Astrocyte (in vitro differentiated cells and primary cell): ENCODE measurements at regions not wholly inside any gene's neighbourhood (a gene's known extent, or its start where the extent isn't known, plus 50 kb on each side); places are given as distances from the start of the nearest gene placed in this dataset.

Experiments
- DNase-seq: peaks from one replicate; pipeline ENCODE4 v3.0.0-alpha.2; 2010; ENCODE audit warnings: low read depth
- FAIRE-seq: peaks from 2 replicates; lab custom pipeline; 2011; peaks lifted over from hg19 to GRCh38; lab: Jason Lieb, UNC
- H2AFZ ChIP-seq: 2 replicates; pipeline ENCODE4 v1.6.0; 2012; ENCODE audit warnings: low read depth, low read length, inconsistent platforms
- H3K27ac ChIP-seq: 2 replicates; pipeline ENCODE4 v1.5.1; 2011; ENCODE audit warnings: low read depth, low read length, inconsistent platforms
- H3K27me3 ChIP-seq: 2 replicates; pipeline ENCODE4 v1.6.0; 2011; ENCODE audit warnings: low read length, inconsistent platforms; ENCODE audit not compliant: insufficient read depth
- H3K36me3 ChIP-seq: 2 replicates; pipeline ENCODE4 v1.5.1; 2011; ENCODE audit warnings: low read length, inconsistent platforms; ENCODE audit not compliant: insufficient read depth
- H3K4me1 ChIP-seq: 2 replicates; pipeline ENCODE4 v1.5.1; 2011; ENCODE audit warnings: low read length, inconsistent platforms; ENCODE audit not compliant: insufficient read depth
- H3K4me2 ChIP-seq: 2 replicates; pipeline ENCODE4 v1.6.0; 2012; ENCODE audit warnings: low read length, inconsistent platforms
- H3K4me3 ChIP-seq: 2 replicates; pipeline ENCODE4 v1.5.1; 2011; ENCODE audit warnings: low read depth, mild to moderate bottlenecking, low read length, inconsistent platforms; ENCODE audit not compliant: insufficient read depth
- H3K79me2 ChIP-seq: 2 replicates; pipeline ENCODE4 v1.6.0; 2012; ENCODE audit warnings: mild to moderate bottlenecking, low read length, inconsistent platforms; ENCODE audit not compliant: insufficient read depth
- H3K9ac ChIP-seq: 2 replicates; pipeline ENCODE4 v1.6.0; 2012; ENCODE audit warnings: mild to moderate bottlenecking, low read length, inconsistent platforms
- H3K9me3 ChIP-seq: 2 replicates; pipeline ENCODE4 v1.5.1; 2012; ENCODE audit warnings: low read depth, mild to moderate bottlenecking, low read length, inconsistent platforms; ENCODE audit not compliant: insufficient read depth
- H4K20me1 ChIP-seq: 2 replicates; pipeline ENCODE4 v1.6.0; 2012; ENCODE audit warnings: low read length, inconsistent platforms; ENCODE audit not compliant: insufficient read depth
- H3K27ac Mint-ChIP-seq: one replicate; pipeline ENCODE4 v1.8.0; 2021; ENCODE audit warnings: mild to moderate bottlenecking, mixed read lengths; ENCODE audit not compliant: unreplicated experiment
- H3K27me3 Mint-ChIP-seq: one replicate; pipeline ENCODE4 v1.8.0; 2021; ENCODE audit warnings: low read depth, mixed read lengths; ENCODE audit not compliant: unreplicated experiment
- H3K36me3 Mint-ChIP-seq: one replicate; pipeline ENCODE4 v1.8.0; 2021; ENCODE audit warnings: low read depth, mixed read lengths; ENCODE audit not compliant: unreplicated experiment
- H3K4me1 Mint-ChIP-seq: one replicate; pipeline ENCODE4 v1.8.0; 2021; ENCODE audit warnings: low read depth, mixed read lengths; ENCODE audit not compliant: unreplicated experiment
- H3K4me3 Mint-ChIP-seq: one replicate; pipeline ENCODE4 v1.8.0; 2021; ENCODE audit warnings: mild to moderate bottlenecking, moderate library complexity, mixed read lengths; ENCODE audit not compliant: unreplicated experiment
- H3K9me3 Mint-ChIP-seq: one replicate; pipeline ENCODE4 v1.8.0; 2021; ENCODE audit warnings: mild to moderate bottlenecking, mixed read lengths; ENCODE audit not compliant: unreplicated experiment
- EZH2 ChIP-seq: IDR thresholded peaks from 2 replicates; pipeline ENCODE4 v1.6.1; 2012; ENCODE audit warnings: mild to moderate bottlenecking, low read length, inconsistent platforms; ENCODE audit not compliant: insufficient read depth
- TF ChIP-seq, protein P1 (sequence below): IDR thresholded peaks from 2 replicates; pipeline ENCODE4 v1.5.1; 2011; ENCODE audit warnings: low read depth, mild to moderate bottlenecking, inconsistent platforms, low read length, moderate library complexity; ENCODE audit not compliant: insufficient read depth

DNA sequence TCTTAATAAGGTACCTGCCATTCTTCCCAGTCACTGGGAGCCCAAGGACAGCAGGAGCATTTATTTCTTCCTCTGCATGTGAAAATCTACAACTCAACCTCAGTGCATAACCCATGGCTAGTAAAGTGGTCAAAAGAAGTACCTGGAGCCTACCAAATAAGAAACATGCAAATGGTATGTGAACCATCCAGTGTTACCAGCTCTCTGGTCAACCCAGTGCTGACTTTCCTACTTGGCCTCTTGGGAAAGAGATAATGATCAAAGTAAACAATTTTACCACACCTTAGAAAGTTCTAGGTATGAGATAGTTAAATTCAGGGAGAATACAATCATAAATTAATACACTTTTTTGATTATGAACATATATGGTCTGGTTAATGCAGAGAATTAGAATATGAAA lies 325.6 kb downstream of the ENC1 start:
- TF ChIP-seq EZH2: no peak
- TF ChIP-seq, protein P1, sequence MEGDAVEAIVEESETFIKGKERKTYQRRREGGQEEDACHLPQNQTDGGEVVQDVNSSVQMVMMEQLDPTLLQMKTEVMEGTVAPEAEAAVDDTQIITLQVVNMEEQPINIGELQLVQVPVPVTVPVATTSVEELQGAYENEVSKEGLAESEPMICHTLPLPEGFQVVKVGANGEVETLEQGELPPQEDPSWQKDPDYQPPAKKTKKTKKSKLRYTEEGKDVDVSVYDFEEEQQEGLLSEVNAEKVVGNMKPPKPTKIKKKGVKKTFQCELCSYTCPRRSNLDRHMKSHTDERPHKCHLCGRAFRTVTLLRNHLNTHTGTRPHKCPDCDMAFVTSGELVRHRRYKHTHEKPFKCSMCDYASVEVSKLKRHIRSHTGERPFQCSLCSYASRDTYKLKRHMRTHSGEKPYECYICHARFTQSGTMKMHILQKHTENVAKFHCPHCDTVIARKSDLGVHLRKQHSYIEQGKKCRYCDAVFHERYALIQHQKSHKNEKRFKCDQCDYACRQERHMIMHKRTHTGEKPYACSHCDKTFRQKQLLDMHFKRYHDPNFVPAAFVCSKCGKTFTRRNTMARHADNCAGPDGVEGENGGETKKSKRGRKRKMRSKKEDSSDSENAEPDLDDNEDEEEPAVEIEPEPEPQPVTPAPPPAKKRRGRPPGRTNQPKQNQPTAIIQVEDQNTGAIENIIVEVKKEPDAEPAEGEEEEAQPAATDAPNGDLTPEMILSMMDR: no peak
- peaks cover 46% of the 10 kb centered on the region for H3K4me1 ChIP-seq
- no peak overlapping the region for H3K9ac ChIP-seq
- H3K9me3 ChIP-seq: no peaks in the 10 kb centered on the region
- H2AFZ ChIP-seq: no peak overlapping the region
- DNase-seq: no peak
- Mint-ChIP-seq H3K9me3 (no peaks in the 10 kb centered on the region), H3K36me3 (no peaks in the 10 kb centered on the region), H3K4me3 (no peak overlapping the region), H3K27me3 (no peaks in the 10 kb centered on the region), H3K27ac (peak overlapping the region; percentile 96), H3K4me1 (peaks cover 86% of the 10 kb centered on the region)
- H3K27ac ChIP-seq: peak overlapping the region; percentile 97
- no peaks in the 10 kb centered on the region for H3K36me3 ChIP-seq
- no peaks in the 10 kb centered on the region for H3K27me3 ChIP-seq
- no peak overlapping the region for H3K4me2 ChIP-seq
- no peak for FAIRE-seq
- H3K79me2 ChIP-seq: no peaks in the 10 kb centered on the region
- H3K4me3 ChIP-seq: no peak overlapping the region
- H4K20me1 ChIP-seq: no peaks in the 10 kb centered on the region

GRCh38 chr5:74313896-74314295 lies 326.6 kb downstream of the ENC1 start:
- Histone ChIP-seq H3K4me1 (peaks cover 46% of the 10 kb centered on the region), H3K36me3 (no peaks in the 10 kb centered on the region), H3K9ac (no peak overlapping the region), H2AFZ (peak overlapping the region; percentile 29), H3K79me2 (no peaks in the 10 kb centered on the region), H3K4me3 (no peak overlapping the region), H3K27ac (no peak overlapping the region), H3K9me3 (no peaks in the 10 kb centered on the region), H3K27me3 (no peaks in the 10 kb centered on the region), H4K20me1 (no peaks in the 10 kb centered on the region), H3K4me2 (no peak overlapping the region)
- no peak for DNase-seq
- peaks cover 82% of the 10 kb centered on the region for H3K4me1 Mint-ChIP-seq
- no peaks in the 10 kb centered on the region for H3K36me3 Mint-ChIP-seq
- H3K27me3 Mint-ChIP-seq: no peaks in the 10 kb centered on the region
- no peak overlapping the region for H3K4me3 Mint-ChIP-seq
- H3K27ac Mint-ChIP-seq: peak overlapping the region; percentile 96
- H3K9me3 Mint-ChIP-seq: no peaks in the 10 kb centered on the region
- no peak for FAIRE-seq
- TF ChIP-seq, protein P1: no peak
- no peak for TF ChIP-seq EZH2

GRCh38 chr5:74312746-74313145 lies 327.8 kb downstream of the ENC1 start:
- no peak for TF ChIP-seq EZH2
- TF ChIP-seq, protein P1: no peak
- Mint-ChIP-seq H3K4me1 (peaks cover 73% of the 10 kb centered on the region), H3K36me3 (no peaks in the 10 kb centered on the region), H3K4me3 (no peak overlapping the region), H3K27ac (peak overlapping the region; percentile 96), H3K27me3 (no peaks in the 10 kb centered on the region), H3K9me3 (no peaks in the 10 kb centered on the region)
- DNase-seq (peak; percentile 91), FAIRE-seq (no peak)
- Histone ChIP-seq H3K79me2 (no peaks in the 10 kb centered on the region), H3K27me3 (no peaks in the 10 kb centered on the region), H4K20me1 (no peaks in the 10 kb centered on the region), H3K9ac (peak overlapping the region; percentile 21), H3K27ac (peak overlapping the region; percentile 56), H3K9me3 (no peaks in the 10 kb centered on the region), H3K4me1 (peaks cover 46% of the 10 kb centered on the region), H3K36me3 (no peaks in the 10 kb centered on the region), H3K4me3 (no peak overlapping the region), H3K4me2 (no peak overlapping the region), H2AFZ (no peak overlapping the region)
